Thoracic aorta (tissue), 2 donors: ENCODE measurements at regions not wholly inside any gene's neighbourhood (a gene's known extent, or its start where the extent isn't known, plus 50 kb on each side); places are given as distances from the start of the nearest gene placed in this dataset.

Experiments used
- ATAC-seq: fragments of 150-250 bp; one replicate; pipeline ENCODE4 v1.8.0; 2017; ENCODE audit warnings: low read depth; ENCODE audit not compliant: insufficient number of reproducible peaks, low FRiP score
- DNase-seq: peaks from one replicate; pipeline ENCODE4 v3.0.0-alpha.2; 2020; ENCODE audit warnings: low spot score
- H3K27ac ChIP-seq, 2 donors: fragments of 200-600 bp; sonication (generic); 1 replicate in 1 of 2; 2 replicates in 1 of 2; pipeline ENCODE4 v1.5.1; 2016; ENCODE audit warnings: mild to moderate bottlenecking in 2 of 2, moderate library complexity in 2 of 2
- H3K27me3 ChIP-seq: fragments of 200-600 bp; sonication (generic); replicated peaks from 2 replicates; pipeline ENCODE4 v1.6.0; 2016; ENCODE audit warnings: mild to moderate bottlenecking; ENCODE audit not compliant: insufficient read depth
- H3K36me3 ChIP-seq: fragments of 200-600 bp; sonication (generic); one replicate; pipeline ENCODE4 v1.5.1; 2016
- H3K4me1 ChIP-seq, 2 donors: fragments of 200-600 bp; sonication (generic); 1 replicate in 1 of 2; 2 replicates in 1 of 2; pipeline versions ENCODE4 v1.5.1 to v1.6.0; 2016; ENCODE audit warnings: low read depth in 2 of 2, mild to moderate bottlenecking in 1 of 2; ENCODE audit not compliant: control insufficient read depth in 1 of 2
- H3K4me3 ChIP-seq: fragments of 200-600 bp; sonication (generic); 2 replicates; pipeline ENCODE4 v1.5.1; 2016; ENCODE audit warnings: mild to moderate bottlenecking
- H3K9me3 ChIP-seq: fragments of 200-600 bp; sonication (generic); 2 replicates; pipeline ENCODE4 v1.5.1; 2016
- TF ChIP-seq, protein P1 (sequence below): fragments of 200-600 bp; sonication (generic); IDR thresholded peaks from one replicate; pipeline ENCODE4 v1.5.1; 2019; ENCODE audit warnings: antibody characterized with exemption

DNA sequence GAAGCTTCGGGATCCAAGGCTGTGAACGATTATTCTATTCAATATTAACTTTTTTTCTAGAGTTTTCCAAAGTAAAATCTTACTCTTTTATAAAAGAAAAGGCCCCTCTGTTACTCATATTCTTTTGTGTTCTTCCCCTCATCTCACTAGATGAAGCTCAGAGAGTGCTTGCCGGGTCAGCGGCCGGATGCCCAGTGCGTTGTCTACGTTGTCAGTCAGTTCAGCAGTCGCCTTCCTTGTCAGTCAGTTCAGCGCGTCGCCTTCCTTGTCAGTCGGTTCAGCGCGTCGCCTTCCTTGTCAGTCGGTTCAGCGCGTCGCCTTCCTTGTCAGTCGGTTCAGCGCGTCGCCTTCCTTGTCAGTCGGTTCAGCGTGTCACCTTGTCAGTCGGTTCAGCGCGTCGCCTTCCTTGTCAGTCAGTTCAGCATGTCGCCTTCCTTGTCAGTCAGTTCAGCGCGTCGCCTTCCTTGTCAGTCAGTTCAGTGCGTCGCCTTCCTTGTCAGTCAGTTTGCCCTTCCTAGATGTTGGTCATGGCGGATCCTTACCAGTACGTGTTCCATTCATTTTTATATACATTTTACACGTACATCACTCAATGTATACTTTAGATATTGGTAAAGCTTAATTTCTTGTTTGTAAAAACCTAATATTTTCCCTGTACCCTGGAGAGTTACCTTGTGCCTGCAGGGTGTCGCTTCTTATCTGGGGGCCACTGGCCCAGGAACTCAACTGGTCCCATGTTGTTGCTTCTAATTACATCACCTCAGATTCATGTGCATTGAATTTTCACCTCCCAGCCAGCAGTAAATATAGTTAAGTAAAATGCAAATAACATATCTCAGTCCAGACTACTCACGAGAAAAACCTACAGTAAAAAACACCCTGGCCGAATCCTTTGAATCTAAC, 206.9 kb downstream of the ASB1 start:
- TF ChIP-seq, protein P1, sequence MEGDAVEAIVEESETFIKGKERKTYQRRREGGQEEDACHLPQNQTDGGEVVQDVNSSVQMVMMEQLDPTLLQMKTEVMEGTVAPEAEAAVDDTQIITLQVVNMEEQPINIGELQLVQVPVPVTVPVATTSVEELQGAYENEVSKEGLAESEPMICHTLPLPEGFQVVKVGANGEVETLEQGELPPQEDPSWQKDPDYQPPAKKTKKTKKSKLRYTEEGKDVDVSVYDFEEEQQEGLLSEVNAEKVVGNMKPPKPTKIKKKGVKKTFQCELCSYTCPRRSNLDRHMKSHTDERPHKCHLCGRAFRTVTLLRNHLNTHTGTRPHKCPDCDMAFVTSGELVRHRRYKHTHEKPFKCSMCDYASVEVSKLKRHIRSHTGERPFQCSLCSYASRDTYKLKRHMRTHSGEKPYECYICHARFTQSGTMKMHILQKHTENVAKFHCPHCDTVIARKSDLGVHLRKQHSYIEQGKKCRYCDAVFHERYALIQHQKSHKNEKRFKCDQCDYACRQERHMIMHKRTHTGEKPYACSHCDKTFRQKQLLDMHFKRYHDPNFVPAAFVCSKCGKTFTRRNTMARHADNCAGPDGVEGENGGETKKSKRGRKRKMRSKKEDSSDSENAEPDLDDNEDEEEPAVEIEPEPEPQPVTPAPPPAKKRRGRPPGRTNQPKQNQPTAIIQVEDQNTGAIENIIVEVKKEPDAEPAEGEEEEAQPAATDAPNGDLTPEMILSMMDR: no peak

DNA sequence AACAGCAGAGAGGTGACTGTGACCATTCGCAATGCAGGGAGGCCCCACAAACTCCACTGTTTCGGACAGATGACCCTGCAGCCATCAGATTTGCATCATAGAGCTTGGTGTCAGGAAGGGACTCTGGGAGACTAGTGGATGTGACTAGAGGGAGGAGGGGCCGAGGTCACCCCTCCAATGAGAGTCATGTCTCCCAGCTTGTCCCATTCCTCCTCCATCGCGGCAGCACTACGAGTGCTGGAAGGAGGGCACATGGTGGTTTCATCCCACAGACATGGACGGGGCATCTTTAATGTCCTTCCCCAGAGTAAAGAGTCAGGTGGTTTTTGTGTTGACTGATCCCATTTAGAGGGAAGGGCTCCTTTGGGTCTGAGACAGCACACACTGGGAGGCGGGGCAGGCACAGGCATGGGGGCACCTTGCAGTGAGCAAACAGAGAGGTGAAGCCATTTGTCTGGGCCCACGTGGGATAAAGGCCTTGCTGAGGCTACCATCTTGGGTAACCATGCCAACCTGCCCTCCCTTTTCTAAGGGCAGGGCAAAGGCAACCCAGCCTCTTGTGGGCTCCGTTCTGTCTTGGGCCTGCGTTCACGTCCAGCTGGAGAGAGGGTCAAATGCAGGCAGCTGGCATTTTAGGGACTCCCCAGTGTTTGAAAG, 208.1 kb downstream of the ASB1 start:
- Histone ChIP-seq H3K27ac (no peak overlapping the region), H3K9me3 (no peaks in the 10 kb centered on the region), H3K27me3 (no peaks in the 10 kb centered on the region), H3K36me3 (no peaks in the 10 kb centered on the region), H3K4me1 (no peaks in the 10 kb centered on the region), H3K4me3 (no peak overlapping the region)
- ATAC-seq (no peak), DNase-seq (no peak)
- TF ChIP-seq, protein P1: no peak

More for the DNA sequence above, 206.9 kb downstream of the ASB1 start:
- Histone ChIP-seq H3K4me3 (no peak overlapping the region), H3K36me3 (no peaks in the 10 kb centered on the region), H3K4me1 (no peaks in the 10 kb centered on the region), H3K27me3 (no peaks in the 10 kb centered on the region), H3K27ac (no peak overlapping the region), H3K9me3 (no peaks in the 10 kb centered on the region)
- no peak for DNase-seq
- ATAC-seq: no peak

DNA sequence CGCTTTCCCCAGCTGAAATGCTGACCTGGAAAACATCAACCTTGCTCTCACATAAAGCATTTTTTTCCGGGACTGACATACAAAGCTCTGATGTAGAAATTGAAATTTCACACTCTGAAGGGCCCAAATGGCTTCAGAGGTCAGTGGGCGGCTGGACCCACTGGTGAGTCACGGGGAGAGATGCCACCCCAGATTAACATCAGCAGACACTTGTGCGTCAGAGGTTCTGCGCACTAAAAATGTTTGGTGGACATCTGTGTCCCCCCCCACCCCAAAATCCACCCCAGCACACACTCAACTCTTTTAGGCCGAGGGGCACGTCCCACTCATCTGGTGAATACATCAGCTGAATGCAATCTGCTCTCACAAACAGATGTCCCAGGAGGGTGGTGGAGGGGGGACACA, 208.9 kb downstream of the ASB1 start:
- H3K36me3 ChIP-seq: no peaks in the 10 kb centered on the region
- no peak for ATAC-seq
- DNase-seq: no peak
- no peaks in the 10 kb centered on the region for H3K4me1 ChIP-seq
- H3K27ac ChIP-seq: no peak overlapping the region
- no peaks in the 10 kb centered on the region for H3K9me3 ChIP-seq
- TF ChIP-seq, protein P1: no peak
- H3K27me3 ChIP-seq: no peaks in the 10 kb centered on the region
- no peak overlapping the region for H3K4me3 ChIP-seq

DNA sequence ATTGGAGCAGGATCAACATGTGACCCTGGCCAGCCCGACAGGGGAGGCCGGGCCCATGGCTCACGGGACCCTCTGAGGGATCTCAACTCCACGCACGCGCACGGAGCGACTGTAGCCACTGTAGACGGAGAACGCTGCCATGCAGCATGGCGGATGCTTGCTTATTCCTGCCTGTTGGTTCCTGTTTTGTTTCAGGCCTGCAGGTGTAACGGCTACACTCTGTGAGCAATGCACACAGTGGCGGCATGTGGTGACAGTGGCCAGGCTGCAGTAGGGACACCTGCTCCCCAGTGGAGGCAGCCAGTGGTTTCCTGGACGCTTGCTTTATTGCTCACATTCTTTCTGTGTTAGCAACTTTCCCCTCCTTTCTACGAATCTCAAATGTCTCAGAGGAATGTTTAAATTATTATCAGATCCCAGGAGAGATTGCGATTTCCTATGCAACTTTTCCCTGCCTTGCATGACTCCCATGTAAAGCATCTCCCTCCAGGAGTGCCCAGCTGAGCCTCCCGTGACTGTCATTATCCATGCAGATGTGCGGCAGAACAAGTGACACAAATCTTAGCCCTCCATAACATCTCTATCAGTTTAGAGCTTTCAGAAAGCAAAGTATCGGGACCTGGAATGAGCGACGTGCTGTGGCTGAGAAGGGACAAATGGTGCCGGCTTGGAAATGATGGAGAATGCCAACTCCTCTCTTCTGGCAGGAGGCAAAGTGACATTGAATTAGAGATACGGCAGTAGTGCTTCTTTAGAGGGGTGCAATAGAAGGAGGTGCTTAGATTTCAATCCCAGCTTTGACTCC, 209.7 kb downstream of the ASB1 start:
- TF ChIP-seq, protein P1: no peak
- no peak overlapping the region for H3K27ac ChIP-seq
- no peaks in the 10 kb centered on the region for H3K4me1 ChIP-seq
- H3K27me3 ChIP-seq: no peaks in the 10 kb centered on the region
- no peak overlapping the region for H3K4me3 ChIP-seq
- no peaks in the 10 kb centered on the region for H3K36me3 ChIP-seq
- DNase-seq (no peak), ATAC-seq (no peak)
- no peaks in the 10 kb centered on the region for H3K9me3 ChIP-seq
